Right atrium auricular region (tissue), 2 donors: ENCODE measurements at regions not wholly inside any gene's neighbourhood (a gene's known extent, or its start where the extent isn't known, plus 50 kb on each side); places are given as distances from the start of the nearest gene placed in this dataset.

ENCODE experiments used
- DNase-seq: peaks from one replicate; pipeline ENCODE4 v3.0.0-alpha.2; 2019; ENCODE audit warnings: low spot score
- H3K27ac ChIP-seq, 2 donors: fragments of 200-600 bp; sonication (generic); 1 replicate in 1 of 2; 2 replicates in 1 of 2; pipeline ENCODE4 v1.5.1; 2016 to 2019
- H3K27me3 ChIP-seq, 2 donors: fragments of 200-600 bp; sonication (generic); one replicate each; pipeline versions ENCODE4 v1.5.1 to v1.6.0; 2017 to 2019
- H3K36me3 ChIP-seq: fragments of 200-600 bp; sonication (generic); one replicate; pipeline ENCODE4 v1.5.1; 2016
- H3K4me1 ChIP-seq, 2 donors: fragments of 200-600 bp; sonication (generic); one replicate each; pipeline versions ENCODE4 v1.5.1 to v1.6.0; 2017 to 2019
- H3K4me3 ChIP-seq, 2 donors: fragments of 200-600 bp; sonication (generic); 1 replicate in 1 of 2; 2 replicates in 1 of 2; pipeline ENCODE4 v1.5.1; 2017 to 2019; ENCODE audit warnings: mild to moderate bottlenecking in 1 of 2, moderate library complexity in 1 of 2
- H3K9me3 ChIP-seq, 2 donors: fragments of 200-600 bp; sonication (generic); one replicate each; pipeline ENCODE4 v1.5.1; 2019
- TF ChIP-seq, protein P1 (sequence below), 2 donors: fragments of 200-600 bp; sonication (generic); IDR thresholded peaks; one replicate each; pipeline ENCODE4 v1.5.1; 2019; ENCODE audit warnings: antibody characterized with exemption in 2 of 2

DNA sequence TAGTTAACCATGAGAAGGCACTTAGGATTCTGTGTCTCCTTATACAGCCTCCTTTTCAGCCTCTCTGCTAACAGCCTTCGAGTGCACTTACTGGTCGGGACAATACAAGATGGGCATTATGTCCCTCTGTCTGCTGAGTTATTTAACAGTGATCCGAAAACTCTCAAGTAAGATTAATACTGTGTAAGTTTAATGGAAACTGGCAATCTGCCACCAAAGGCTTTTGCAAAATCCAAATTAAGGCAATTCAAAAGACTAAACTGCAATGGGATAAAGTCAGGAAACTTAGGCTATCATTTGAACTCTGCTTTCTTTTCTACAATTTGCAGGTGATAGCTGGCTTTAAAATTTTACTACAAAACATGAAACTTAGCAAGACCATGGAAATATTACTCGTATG is 477.8 kb downstream of the TFEC start:
- Histone ChIP-seq H3K36me3 (no peaks in the 10 kb centered on the region), H3K9me3 (no peaks in the 10 kb centered on the region), H3K27me3 (no peaks in the 10 kb centered on the region), H3K27ac (no peak overlapping the region), H3K4me1 (no peaks in the 10 kb centered on the region), H3K4me3 (no peak overlapping the region)
- TF ChIP-seq, protein P1, sequence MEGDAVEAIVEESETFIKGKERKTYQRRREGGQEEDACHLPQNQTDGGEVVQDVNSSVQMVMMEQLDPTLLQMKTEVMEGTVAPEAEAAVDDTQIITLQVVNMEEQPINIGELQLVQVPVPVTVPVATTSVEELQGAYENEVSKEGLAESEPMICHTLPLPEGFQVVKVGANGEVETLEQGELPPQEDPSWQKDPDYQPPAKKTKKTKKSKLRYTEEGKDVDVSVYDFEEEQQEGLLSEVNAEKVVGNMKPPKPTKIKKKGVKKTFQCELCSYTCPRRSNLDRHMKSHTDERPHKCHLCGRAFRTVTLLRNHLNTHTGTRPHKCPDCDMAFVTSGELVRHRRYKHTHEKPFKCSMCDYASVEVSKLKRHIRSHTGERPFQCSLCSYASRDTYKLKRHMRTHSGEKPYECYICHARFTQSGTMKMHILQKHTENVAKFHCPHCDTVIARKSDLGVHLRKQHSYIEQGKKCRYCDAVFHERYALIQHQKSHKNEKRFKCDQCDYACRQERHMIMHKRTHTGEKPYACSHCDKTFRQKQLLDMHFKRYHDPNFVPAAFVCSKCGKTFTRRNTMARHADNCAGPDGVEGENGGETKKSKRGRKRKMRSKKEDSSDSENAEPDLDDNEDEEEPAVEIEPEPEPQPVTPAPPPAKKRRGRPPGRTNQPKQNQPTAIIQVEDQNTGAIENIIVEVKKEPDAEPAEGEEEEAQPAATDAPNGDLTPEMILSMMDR (IDR thresholded peaks at IDR 0.05): no peak
- DNase-seq: no peak

DNA sequence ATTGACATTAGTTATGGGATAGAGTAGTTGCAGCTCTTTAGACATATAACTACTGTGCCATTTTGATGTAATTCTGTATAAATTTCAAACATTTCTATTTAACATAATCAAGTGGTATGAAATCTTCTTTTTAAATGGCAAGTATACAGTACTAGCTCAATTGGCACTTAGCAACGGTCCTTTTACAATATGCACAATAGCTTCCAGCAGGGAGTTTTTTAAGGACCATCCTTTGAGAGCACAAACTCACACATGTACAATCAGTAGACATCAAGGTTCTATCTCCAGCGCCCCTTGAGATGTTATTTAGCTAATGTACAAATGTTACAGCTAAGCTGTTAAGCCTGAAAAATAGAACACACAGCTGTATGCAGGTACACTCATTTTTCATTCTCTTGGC is 480.7 kb downstream of the TFEC start:
- Histone ChIP-seq H3K36me3 (no peaks in the 10 kb centered on the region), H3K27me3 (no peaks in the 10 kb centered on the region), H3K27ac (no peak overlapping the region)

GRCh38 chr7:115548756-115549155 is 481.8 kb downstream of the TFEC start:
- no peaks in the 10 kb centered on the region for H3K36me3 ChIP-seq
- no peak overlapping the region for H3K27ac ChIP-seq
- H3K9me3 ChIP-seq: no peaks in the 10 kb centered on the region
- TF ChIP-seq, protein P1 (IDR thresholded peaks at IDR 0.05): no peak
- H3K4me1 ChIP-seq: peaks cover 0 to 4% of the 10 kb centered on the region in 2 donors
- no peak overlapping the region for H3K4me3 ChIP-seq
- no peaks in the 10 kb centered on the region for H3K27me3 ChIP-seq
- no peak for DNase-seq

More for the DNA sequence above, 480.7 kb downstream of the TFEC start:
- Histone ChIP-seq H3K4me1 (no peaks in the 10 kb centered on the region), H3K9me3 (no peaks in the 10 kb centered on the region), H3K4me3 (no peak overlapping the region)
- DNase-seq: no peak
- TF ChIP-seq, protein P1 (IDR thresholded peaks at IDR 0.05): no peak

DNA sequence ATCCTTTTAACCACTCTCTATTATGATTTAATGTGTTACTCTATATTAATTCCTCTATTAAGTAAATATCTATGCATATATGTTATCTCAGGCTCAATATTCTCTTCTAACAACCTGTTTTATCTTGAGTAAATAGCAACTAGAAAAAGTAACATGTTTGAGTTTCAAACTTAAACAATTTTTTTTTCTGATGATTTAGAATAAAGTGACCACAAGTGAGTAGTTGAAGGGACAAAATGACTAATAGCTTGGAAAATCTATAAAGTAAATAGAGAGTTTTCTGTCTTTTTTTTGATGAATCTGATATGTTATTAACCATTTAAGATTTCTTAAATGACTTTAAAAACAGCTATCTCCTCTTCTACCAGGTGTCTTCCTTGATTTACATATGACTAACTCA is 483.8 kb downstream of the TFEC start:
- no peaks in the 10 kb centered on the region for H3K27me3 ChIP-seq
- H3K9me3 ChIP-seq: no peaks in the 10 kb centered on the region
- H3K27ac ChIP-seq: no peak overlapping the region
- TF ChIP-seq, protein P1 (IDR thresholded peaks at IDR 0.05): no peak
- no peak overlapping the region for H3K4me3 ChIP-seq
- no peaks in the 10 kb centered on the region for H3K36me3 ChIP-seq
- H3K4me1 ChIP-seq: peaks cover 0 to 4% of the 10 kb centered on the region in 2 donors
- DNase-seq: no peak

- H3K27me3 ChIP-seq: no peaks in the 10 kb centered on the region
- H3K27ac ChIP-seq: no peak overlapping the region
- no peak overlapping the region for H3K4me3 ChIP-seq
- no peaks in the 10 kb centered on the region for H3K4me1 ChIP-seq
- no peak for DNase-seq
- H3K9me3 ChIP-seq: no peaks in the 10 kb centered on the region
- TF ChIP-seq, protein P1 (IDR thresholded peaks at IDR 0.05): no peak
- H3K36me3 ChIP-seq: no peaks in the 10 kb centered on the region
Measured at GRCh38 chr7:115533785-115534184, 496.8 kb downstream of the TFEC start.

GRCh38 chr7:115526278-115526677 is 504.3 kb downstream of the TFEC start:
- Histone ChIP-seq H3K36me3 (no peaks in the 10 kb centered on the region), H3K4me3 (no peak overlapping the region), H3K4me1 (no peaks in the 10 kb centered on the region), H3K9me3 (peaks cover 0 to 9% of the 10 kb centered on the region in 2 donors), H3K27ac (no peak overlapping the region), H3K27me3 (no peaks in the 10 kb centered on the region)
- no peak for DNase-seq
- TF ChIP-seq, protein P1 (IDR thresholded peaks at IDR 0.05): no peak
